HepG2 (cell line): ENCODE measurements at regions not wholly inside any gene's neighbourhood (a gene's known extent, or its start where the extent isn't known, plus 50 kb on each side); places are given as distances from the start of the nearest gene placed in this dataset.

Experiments used
- ADNP ChIP-seq: sonication (generic); formaldehyde crosslinking; IDR thresholded peaks from 2 replicates; pipeline ENCODE4 v1.4.0; 2020; ENCODE audit warnings: missing genetic modification reagents
- E2F1 ChIP-seq: sonication (generic); formaldehyde crosslinking; IDR thresholded peaks from 2 replicates; pipeline ENCODE4 v1.5.0; 2020; ENCODE audit warnings: missing genetic modification reagents
- NBN ChIP-seq: fragments of 450-650 bp; conservative IDR thresholded peaks from 2 replicates; pipeline ENCODE4 v1.6.1; 2017
- POLR2A ChIP-seq, 2 experiments: IDR thresholded peaks; 2 replicates each; pipeline ENCODE4 v1.6.1; 2011; ENCODE audit warnings: low read depth in 2 of 2, low read length in 2 of 2, mild to moderate bottlenecking in 1 of 2, moderate library complexity in 1 of 2; ENCODE audit not compliant: insufficient read depth in 1 of 2
- SMAD3 ChIP-seq: sonication (generic); formaldehyde crosslinking; IDR thresholded peaks from 2 replicates; pipeline ENCODE4 v1.4.0; 2020; ENCODE audit warnings: missing genetic modification reagents

- TF ChIP-seq ADNP: no peak
- TF ChIP-seq SMAD3: no peak
- no peak for TF ChIP-seq E2F1 (CRISPR knock-in tag)
- TF ChIP-seq NBN: no peak
- no peak for TF ChIP-seq POLR2A (IDR thresholded peaks at IDR 0.05; ENCODE audit: insufficient read depth in 1 of 2, low read depth in 2 of 2, low read length in 2 of 2)
Measured at GRCh38 chr6:113104541-113104940, 752.6 kb upstream of the MARCKS start.
